Activated CD4-positive, alpha-beta T cell treated with anti-CD3 and anti-CD28 coated beads for 36 hours (primary cell): ENCODE measurements at regions not wholly inside any gene's neighbourhood (a gene's known extent, or its start where the extent isn't known, plus 50 kb on each side); places are given as distances from the start of the nearest gene placed in this dataset.

Experiments
- ATAC-seq: fragments of 200-7000 bp; cut with Tn5 transposase; one replicate; pipeline ENCODE4 v1.10.0; 2021; ENCODE audit warnings: mild to moderate bottlenecking, moderate library complexity
- CTCF ChIA-PET: fragments of 350-600 bp; sonication (Branson Sonifier 250); formaldehyde crosslinking; loops from one replicate; lab custom pipeline; 2021; ENCODE audit warnings: antibody characterized with exemption; lab: Charles Lee
- POLR2A ChIA-PET: fragments of 350-600 bp; sonication (Branson Sonifier 250); formaldehyde crosslinking; loops from one replicate; lab custom pipeline; 2021; ENCODE audit warnings: antibody characterized with exemption, inconsistent platforms; lab: Charles Lee
- DNase-seq: peaks from one replicate; pipeline ENCODE4 v3.0.0-alpha.2; 2020
- H3K27ac Mint-ChIP-seq: one replicate; pipeline ENCODE4 v1.8.0; 2021; ENCODE audit warnings: mixed read lengths
- H3K27me3 Mint-ChIP-seq: one replicate; pipeline ENCODE4 v1.8.0; 2021; ENCODE audit warnings: mixed read lengths
- H3K36me3 Mint-ChIP-seq: one replicate; pipeline ENCODE4 v1.8.0; 2021; ENCODE audit warnings: low read depth, mixed read lengths
- H3K4me1 Mint-ChIP-seq: one replicate; pipeline ENCODE4 v1.8.0; 2021; ENCODE audit warnings: mixed read lengths
- H3K4me3 Mint-ChIP-seq: one replicate; pipeline ENCODE4 v1.8.0; 2021; ENCODE audit warnings: mild to moderate bottlenecking, moderate library complexity, mixed read lengths
- H3K9me3 Mint-ChIP-seq: one replicate; pipeline ENCODE4 v1.8.0; 2021; ENCODE audit warnings: low read depth, mixed read lengths
- intact Hi-C, 2 experiments: fragments of 100-400 bp; cut with DNase I in 1 of 2; cut with micrococcal nuclease in 1 of 2; formaldehyde crosslinking; loops; one replicate each; pipeline versions ENCODE4 v1.14.2 to v1.15.1; 2022 to 2024; cut with DNase I, micrococcal nuclease

GRCh38 chr4:107261241-107261874, 225.2 kb upstream of the DKK2 start:
- Mint-ChIP-seq H3K4me3 (no peak overlapping the region), H3K4me1 (no peaks in the 10 kb centered on the region), H3K27ac (no peak overlapping the region), H3K9me3 (no peaks in the 10 kb centered on the region), H3K36me3 (no peaks in the 10 kb centered on the region), H3K27me3 (peaks cover 7% of the 10 kb centered on the region)
- no peak for DNase-seq
- ATAC-seq: no peak
- ChIA-PET POLR2A (no interaction called here), CTCF (no interaction called here)
- intact Hi-C loops: no loop called here

GRCh38 chr4:107258359-107258758, 222.2 kb upstream of the DKK2 start:
- no peak overlapping the region for H3K27ac Mint-ChIP-seq
- H3K4me3 Mint-ChIP-seq: no peak overlapping the region
- ChIA-PET POLR2A (no interaction called here), CTCF (interaction anchor here (1.7 kb wide), 1 partner anchor 9 kb away, joined by 4 read pairs; no protein-coding TSS in a partner anchor)
- no peaks in the 10 kb centered on the region for H3K9me3 Mint-ChIP-seq
- no peaks in the 10 kb centered on the region for H3K4me1 Mint-ChIP-seq
- peaks cover 7% of the 10 kb centered on the region for H3K27me3 Mint-ChIP-seq
- ATAC-seq (no peak), DNase-seq (no peak)
- intact Hi-C loops: no loop called here
- H3K36me3 Mint-ChIP-seq: no peaks in the 10 kb centered on the region

DNA sequence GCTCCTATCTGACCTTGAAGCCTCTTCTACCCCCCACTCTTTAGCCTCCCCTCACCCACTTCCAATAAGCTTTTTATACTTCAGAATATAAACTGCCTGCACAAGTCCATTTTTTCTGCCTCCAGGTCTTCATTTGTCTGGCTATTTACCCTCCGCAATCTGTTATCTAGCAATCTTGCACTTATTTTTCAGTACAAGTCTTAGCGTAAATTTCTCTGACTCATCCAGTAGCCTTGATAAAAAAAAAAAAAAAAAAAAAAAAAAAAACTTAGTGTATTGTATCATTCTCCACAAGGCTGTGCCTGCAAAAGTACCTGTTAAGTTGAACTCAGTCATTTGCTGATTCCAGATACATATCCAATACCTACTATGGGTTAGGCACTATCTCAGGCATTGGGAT, 219.5 kb upstream of the DKK2 start:
- H3K27me3 Mint-ChIP-seq: peaks cover 4% of the 10 kb centered on the region
- ChIA-PET POLR2A (no interaction called here), CTCF (no interaction called here)
- intact Hi-C loops: no loop called here
- DNase-seq: no peak
- H3K9me3 Mint-ChIP-seq: no peaks in the 10 kb centered on the region
- no peak for ATAC-seq
- H3K4me3 Mint-ChIP-seq: no peak overlapping the region
- no peaks in the 10 kb centered on the region for H3K36me3 Mint-ChIP-seq
- no peak overlapping the region for H3K27ac Mint-ChIP-seq
- H3K4me1 Mint-ChIP-seq: no peaks in the 10 kb centered on the region

GRCh38 chr4:107255114-107255513, 219.0 kb upstream of the DKK2 start:
- no peaks in the 10 kb centered on the region for H3K4me1 Mint-ChIP-seq
- H3K4me3 Mint-ChIP-seq: no peak overlapping the region
- intact Hi-C loops: no loop called here
- H3K36me3 Mint-ChIP-seq: no peaks in the 10 kb centered on the region
- DNase-seq (no peak), ATAC-seq (no peak)
- ChIA-PET POLR2A (no interaction called here), CTCF (no interaction called here)
- peaks cover 4% of the 10 kb centered on the region for H3K27me3 Mint-ChIP-seq
- no peaks in the 10 kb centered on the region for H3K9me3 Mint-ChIP-seq
- H3K27ac Mint-ChIP-seq: no peak overlapping the region

DNA sequence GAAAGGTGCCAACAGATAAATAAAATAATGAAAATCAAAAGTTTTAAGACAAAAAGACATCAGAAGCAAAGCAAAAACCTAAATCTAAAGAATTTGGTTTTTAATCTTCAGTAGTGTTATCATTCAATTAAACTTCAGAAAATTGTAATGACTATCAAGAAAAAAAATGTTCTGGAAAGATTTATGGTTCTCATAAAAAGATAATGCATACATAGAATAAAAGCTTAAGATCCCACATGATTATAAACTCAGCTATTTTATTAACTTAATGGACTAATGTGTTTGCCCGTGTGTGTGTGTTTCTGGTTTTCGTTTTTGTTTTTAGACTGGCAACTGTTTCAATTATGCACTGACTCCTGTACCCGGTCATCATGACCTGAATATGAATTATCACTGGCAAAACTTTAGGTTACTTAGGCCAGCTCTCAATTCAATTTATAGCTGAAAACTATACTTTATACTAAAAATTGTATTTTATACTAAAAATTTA, 217.5 kb upstream of the DKK2 start:
- ChIA-PET CTCF (interaction anchor here (0.9 kb wide), 1 partner anchor 13 kb away, joined by 3 read pairs; no protein-coding TSS in a partner anchor), POLR2A (no interaction called here)
- H3K4me3 Mint-ChIP-seq: no peak overlapping the region
- H3K36me3 Mint-ChIP-seq: no peaks in the 10 kb centered on the region
- no peak overlapping the region for H3K27ac Mint-ChIP-seq
- H3K27me3 Mint-ChIP-seq: peaks cover 9% of the 10 kb centered on the region
- ATAC-seq: no peak
- no peaks in the 10 kb centered on the region for H3K9me3 Mint-ChIP-seq
- DNase-seq: no peak
- intact Hi-C loops: no loop called here
- no peaks in the 10 kb centered on the region for H3K4me1 Mint-ChIP-seq

DNA sequence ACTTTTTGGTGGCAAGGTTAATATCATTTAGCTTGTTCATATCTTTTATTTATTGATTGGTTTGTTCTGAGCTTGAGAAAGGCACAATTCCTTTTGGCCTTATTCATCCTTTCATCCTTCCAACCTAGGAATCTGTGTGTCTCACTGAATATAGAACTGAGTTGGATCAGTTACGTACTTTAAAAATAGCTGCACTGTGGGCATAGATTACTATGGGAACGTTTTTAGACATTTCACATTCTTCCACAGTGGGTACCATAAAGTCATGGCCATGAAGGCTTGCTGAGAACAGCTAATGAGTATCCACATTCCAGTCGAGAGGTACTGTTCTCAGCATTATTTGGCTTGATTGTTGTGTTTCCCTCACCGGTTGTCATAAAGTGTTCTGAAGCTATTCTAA, 217.0 kb upstream of the DKK2 start:
- CTCF ChIA-PET: interaction anchor here (0.9 kb wide), 1 partner anchor 14 kb away, joined by 3 read pairs; no protein-coding TSS in a partner anchor
- H3K9me3 Mint-ChIP-seq: no peaks in the 10 kb centered on the region
- H3K27ac Mint-ChIP-seq: no peak overlapping the region
- DNase-seq (no peak), ATAC-seq (no peak)
- no peak overlapping the region for H3K4me3 Mint-ChIP-seq
- intact Hi-C loops: no loop called here
- POLR2A ChIA-PET: no interaction called here
- H3K27me3 Mint-ChIP-seq: peaks cover 8% of the 10 kb centered on the region
- H3K36me3 Mint-ChIP-seq: no peaks in the 10 kb centered on the region
- no peaks in the 10 kb centered on the region for H3K4me1 Mint-ChIP-seq

DNA sequence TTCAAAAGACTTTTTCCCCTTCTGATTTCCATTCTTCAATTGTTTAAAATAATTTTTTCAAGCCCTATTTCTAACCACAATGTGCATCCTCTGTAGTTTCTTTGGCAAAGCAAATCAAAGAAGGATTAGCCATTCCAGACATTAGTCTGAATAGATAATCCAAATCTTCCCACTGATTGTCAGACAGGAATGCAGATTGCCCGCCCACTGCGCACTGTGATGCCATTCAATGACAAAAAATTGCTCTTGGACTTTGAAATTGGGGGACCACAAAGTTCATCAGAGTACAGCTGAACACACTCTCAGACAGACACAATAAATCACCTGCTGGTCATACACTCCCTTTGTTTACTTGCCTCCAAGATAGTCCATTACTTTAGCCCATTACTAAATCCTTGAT, 216.5 kb upstream of the DKK2 start:
- Mint-ChIP-seq H3K27me3 (peaks cover 8% of the 10 kb centered on the region), H3K36me3 (no peaks in the 10 kb centered on the region), H3K9me3 (no peaks in the 10 kb centered on the region), H3K4me1 (no peaks in the 10 kb centered on the region), H3K27ac (no peak overlapping the region), H3K4me3 (no peak overlapping the region)
- ChIA-PET POLR2A (no interaction called here), CTCF (no interaction called here)
- intact Hi-C loops: no loop called here
- ATAC-seq (no peak), DNase-seq (no peak)

- H3K9me3 Mint-ChIP-seq: no peaks in the 10 kb centered on the region
- H3K27ac Mint-ChIP-seq: no peak overlapping the region
- ATAC-seq (no peak), DNase-seq (no peak)
- H3K36me3 Mint-ChIP-seq: no peaks in the 10 kb centered on the region
- POLR2A ChIA-PET: no interaction called here
- no peak overlapping the region for H3K4me3 Mint-ChIP-seq
- H3K27me3 Mint-ChIP-seq: peaks cover 8% of the 10 kb centered on the region
- CTCF ChIA-PET: interaction anchor here (0.9 kb wide), 1 partner anchor 11 kb away, joined by 3 read pairs; no protein-coding TSS in a partner anchor
- intact Hi-C loops: no loop called here
- H3K4me1 Mint-ChIP-seq: no peaks in the 10 kb centered on the region
Observed at GRCh38 chr4:107248571-107248970, 212.5 kb upstream of the DKK2 start.

- CTCF ChIA-PET: interaction anchor here (0.9 kb wide), 1 partner anchor 12 kb away, joined by 3 read pairs; no protein-coding TSS in a partner anchor
- H3K4me3 Mint-ChIP-seq: no peak overlapping the region
Observed at GRCh38 chr4:107247738-107248137, 211.6 kb upstream of the DKK2 start.

GRCh38 chr4:107246761-107247160, 210.6 kb upstream of the DKK2 start:
- H3K36me3 Mint-ChIP-seq: no peaks in the 10 kb centered on the region
- H3K9me3 Mint-ChIP-seq: no peaks in the 10 kb centered on the region
- ChIA-PET POLR2A (no interaction called here), CTCF (no interaction called here)
- H3K4me3 Mint-ChIP-seq: no peak overlapping the region
- ATAC-seq (no peak), DNase-seq (no peak)
- H3K4me1 Mint-ChIP-seq: no peaks in the 10 kb centered on the region
- no peak overlapping the region for H3K27ac Mint-ChIP-seq
- intact Hi-C loops: no loop called here
- H3K27me3 Mint-ChIP-seq: peaks cover 8% of the 10 kb centered on the region

More at GRCh38 chr4:107247738-107248137, 211.6 kb upstream of the DKK2 start:
- intact Hi-C loops: no loop called here
- no peaks in the 10 kb centered on the region for H3K36me3 Mint-ChIP-seq
- H3K4me1 Mint-ChIP-seq: no peaks in the 10 kb centered on the region
- POLR2A ChIA-PET: no interaction called here
- H3K9me3 Mint-ChIP-seq: no peaks in the 10 kb centered on the region
- DNase-seq: no peak
- ATAC-seq: no peak
- no peak overlapping the region for H3K27ac Mint-ChIP-seq
- H3K27me3 Mint-ChIP-seq: peaks cover 8% of the 10 kb centered on the region

GRCh38 chr4:107243141-107243781, 207.1 kb upstream of the DKK2 start:
- CTCF ChIA-PET: no interaction called here
- no peak for DNase-seq
- no peak overlapping the region for H3K27ac Mint-ChIP-seq
- no peak for ATAC-seq
- no peak overlapping the region for H3K4me3 Mint-ChIP-seq
- POLR2A ChIA-PET: no interaction called here
- H3K36me3 Mint-ChIP-seq: no peaks in the 10 kb centered on the region
- no peaks in the 10 kb centered on the region for H3K9me3 Mint-ChIP-seq
- peaks cover 2% of the 10 kb centered on the region for H3K27me3 Mint-ChIP-seq
- intact Hi-C loops: no loop called here
- H3K4me1 Mint-ChIP-seq: no peaks in the 10 kb centered on the region

DNA sequence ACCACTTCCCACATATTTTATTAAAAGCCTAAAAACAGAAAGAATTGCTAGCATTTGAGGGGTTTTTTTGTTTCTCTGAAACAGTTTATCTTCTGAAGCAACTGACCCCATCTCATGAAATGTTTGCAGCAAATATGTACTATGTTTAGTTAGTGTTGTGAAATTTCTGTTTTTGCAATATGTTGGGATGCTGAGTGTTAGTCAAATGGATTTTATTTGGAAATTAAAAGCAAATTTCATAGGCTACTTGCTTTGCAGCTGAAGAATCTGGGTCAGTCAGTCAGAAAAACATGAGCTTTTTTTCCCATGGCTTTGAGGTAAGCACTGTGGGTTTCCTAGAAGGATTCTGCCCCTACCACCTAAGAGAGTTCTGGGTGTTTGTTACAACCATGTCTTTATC, 184.9 kb upstream of the DKK2 start:
- Mint-ChIP-seq H3K27me3 (no peaks in the 10 kb centered on the region), H3K4me1 (no peaks in the 10 kb centered on the region), H3K27ac (no peak overlapping the region), H3K4me3 (no peak overlapping the region), H3K36me3 (no peaks in the 10 kb centered on the region), H3K9me3 (no peaks in the 10 kb centered on the region)
- no peak for DNase-seq
- intact Hi-C loops: no loop called here
- ChIA-PET CTCF (no interaction called here), POLR2A (no interaction called here)
- ATAC-seq: no peak
